ENCODE measurements at regions not wholly inside any gene's neighbourhood (a gene's known extent, or its start where the extent isn't known, plus 50 kb on each side); places are given as distances from the start of the nearest gene placed in this dataset.

GRCh38 chr3:182389071-182389815 lies 404.1 kb upstream of the ATP11B start:
- Histone ChIP-seq H3K27ac (ENCODE audit: low read length) (no peak overlapping the region), H3K9me3 (ENCODE audit: control insufficient read depth, insufficient read depth, low read depth, low read length) (no peaks in the 10 kb centered on the region), H3K4me3 (ENCODE audit: low read depth in 2 of 2, low read length in 2 of 2) (no peak overlapping the region), H3K4me1 (ENCODE audit: control insufficient read depth, insufficient read depth, low read length) (no peaks in the 10 kb centered on the region), H3K27me3 (ENCODE audit: control insufficient read depth, insufficient read depth, low read length) (0 out of 2 replicates have a peak, but pooled peaks cover 2% of the 10 kb centered on the region), H3K36me3 (ENCODE audit: control insufficient read depth, insufficient read depth, low read length) (no peaks in the 10 kb centered on the region)
- ATAC-seq: no peak
- POLR2A ChIA-PET: no interaction called here
- in situ Hi-C loops (cut with HindIII; ENCODE audit: low pct_unique_long_range_greater_than_20kb, low sequenced_read_pairs): no loop called here
- no peak for TF ChIP-seq REST (IDR thresholded peaks at IDR 0.05; ENCODE audit: insufficient read depth in 1 of 2, low read depth in 2 of 2, low read length in 1 of 2)
- TF ChIP-seq POLR2AphosphoS5 (IDR thresholded peaks at IDR 0.05; ENCODE audit: low read depth, low read length): no peak
- TF ChIP-seq TCF7L2 (IDR thresholded peaks at IDR 0.05; ENCODE audit: low read depth, low read length): no peak
- no TSS peak for BruUV-seq (replicated peaks)
- CTCF ChIA-PET: no interaction called here
- intact Hi-C loops (cut with micrococcal nuclease; ENCODE audit: unreplicated experiment): no loop called here
- DNase-seq (ENCODE audit: low read depth, low spot score): no peak

GRCh38 chr3:182390421-182390820 lies 402.9 kb upstream of the ATP11B start:
- POLR2A ChIA-PET: no interaction called here
- CTCF ChIA-PET: no interaction called here
- Histone ChIP-seq H3K27ac (ENCODE audit: low read length) (no peak overlapping the region), H3K4me1 (ENCODE audit: control insufficient read depth, insufficient read depth, low read length) (no peaks in the 10 kb centered on the region), H3K27me3 (ENCODE audit: control insufficient read depth, insufficient read depth, low read length) (0 out of 2 replicates have a peak, but pooled peaks cover 2% of the 10 kb centered on the region), H3K4me3 (ENCODE audit: low read depth in 2 of 2, low read length in 2 of 2) (no peak overlapping the region), H3K9me3 (ENCODE audit: control insufficient read depth, insufficient read depth, low read depth, low read length) (no peaks in the 10 kb centered on the region), H3K36me3 (ENCODE audit: control insufficient read depth, insufficient read depth, low read length) (no peaks in the 10 kb centered on the region)
- no peak for ATAC-seq
- in situ Hi-C loops (cut with HindIII; ENCODE audit: low pct_unique_long_range_greater_than_20kb, low sequenced_read_pairs): no loop called here
- TF ChIP-seq TCF7L2 (IDR thresholded peaks at IDR 0.05; ENCODE audit: low read depth, low read length) (no peak), CTCF (IDR thresholded peaks at IDR 0.05) (no peak), POLR2AphosphoS5 (IDR thresholded peaks at IDR 0.05; ENCODE audit: low read depth, low read length) (no peak), REST (IDR thresholded peaks at IDR 0.05; ENCODE audit: insufficient read depth in 1 of 2, low read depth in 2 of 2, low read length in 1 of 2) (no peak), SIN3A (IDR thresholded peaks at IDR 0.05; ENCODE audit: borderline replicate concordance, insufficient read depth, low read depth, low read length) (no peak)
- no peak for DNase-seq (ENCODE audit: low read depth, low spot score)
- intact Hi-C loops (cut with micrococcal nuclease; ENCODE audit: unreplicated experiment): no loop called here
- no TSS peak for BruUV-seq (replicated peaks)

Measured in Panc1 (cell line).